ENCODE measurements at regions not wholly inside any gene's neighbourhood (a gene's known extent, or its start where the extent isn't known, plus 50 kb on each side); places are given as distances from the start of the nearest gene placed in this dataset.

DNA sequence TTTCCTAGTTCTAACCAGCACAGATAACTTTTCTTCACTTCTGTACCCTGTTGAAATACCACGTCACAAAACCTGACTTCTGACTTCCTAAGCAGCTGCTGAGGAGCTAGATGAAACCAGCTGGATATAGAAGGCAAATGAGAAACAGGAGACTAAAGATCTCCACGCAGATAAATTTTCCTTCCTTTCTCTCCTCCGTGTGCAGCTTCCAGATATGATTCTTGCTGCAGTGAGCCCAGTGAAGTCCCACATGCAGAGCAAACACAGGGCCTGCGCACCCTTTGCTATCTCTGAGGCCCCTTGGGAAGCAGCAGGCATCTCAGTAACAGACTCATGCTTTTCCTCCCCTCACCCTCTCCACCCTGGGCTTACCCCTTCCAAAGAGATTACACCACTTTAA lies 1638.3 kb downstream of the MAT2B start:
- DNase-seq (ENCODE audit: low read depth), result no peak
- H3K4me3 ChIP-seq (ENCODE audit: low read depth, low read length), result no peak overlapping the region
- TF ChIP-seq, protein P1, sequence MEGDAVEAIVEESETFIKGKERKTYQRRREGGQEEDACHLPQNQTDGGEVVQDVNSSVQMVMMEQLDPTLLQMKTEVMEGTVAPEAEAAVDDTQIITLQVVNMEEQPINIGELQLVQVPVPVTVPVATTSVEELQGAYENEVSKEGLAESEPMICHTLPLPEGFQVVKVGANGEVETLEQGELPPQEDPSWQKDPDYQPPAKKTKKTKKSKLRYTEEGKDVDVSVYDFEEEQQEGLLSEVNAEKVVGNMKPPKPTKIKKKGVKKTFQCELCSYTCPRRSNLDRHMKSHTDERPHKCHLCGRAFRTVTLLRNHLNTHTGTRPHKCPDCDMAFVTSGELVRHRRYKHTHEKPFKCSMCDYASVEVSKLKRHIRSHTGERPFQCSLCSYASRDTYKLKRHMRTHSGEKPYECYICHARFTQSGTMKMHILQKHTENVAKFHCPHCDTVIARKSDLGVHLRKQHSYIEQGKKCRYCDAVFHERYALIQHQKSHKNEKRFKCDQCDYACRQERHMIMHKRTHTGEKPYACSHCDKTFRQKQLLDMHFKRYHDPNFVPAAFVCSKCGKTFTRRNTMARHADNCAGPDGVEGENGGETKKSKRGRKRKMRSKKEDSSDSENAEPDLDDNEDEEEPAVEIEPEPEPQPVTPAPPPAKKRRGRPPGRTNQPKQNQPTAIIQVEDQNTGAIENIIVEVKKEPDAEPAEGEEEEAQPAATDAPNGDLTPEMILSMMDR (IDR thresholded peaks at IDR 0.05; ENCODE audit: insufficient read depth, low read length), result no peak

DNA sequence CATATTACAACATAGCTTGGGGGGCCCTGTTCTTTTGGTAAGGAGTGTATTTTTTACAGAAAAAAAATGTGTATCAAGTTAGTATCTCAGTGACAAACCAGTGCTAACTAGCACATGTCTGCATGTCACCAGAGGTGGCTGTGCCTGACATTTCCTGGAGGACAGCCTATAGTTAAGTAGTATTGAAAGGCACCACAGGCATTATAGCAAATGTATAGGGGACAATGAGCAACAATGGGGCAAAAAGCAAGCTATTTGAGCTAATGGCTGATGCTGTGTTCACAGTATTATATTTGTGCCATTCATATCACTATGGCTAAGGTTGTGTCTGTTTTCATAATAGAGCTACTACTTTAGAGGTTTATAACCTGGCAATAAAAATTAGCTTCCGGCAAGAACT lies 1644.0 kb downstream of the MAT2B start:
- no peak for DNase-seq (ENCODE audit: low read depth)
- TF ChIP-seq, protein P1 (IDR thresholded peaks at IDR 0.05; ENCODE audit: insufficient read depth, low read length), result no peak
- H3K4me3 ChIP-seq (ENCODE audit: low read depth, low read length), result no peak overlapping the region

DNA sequence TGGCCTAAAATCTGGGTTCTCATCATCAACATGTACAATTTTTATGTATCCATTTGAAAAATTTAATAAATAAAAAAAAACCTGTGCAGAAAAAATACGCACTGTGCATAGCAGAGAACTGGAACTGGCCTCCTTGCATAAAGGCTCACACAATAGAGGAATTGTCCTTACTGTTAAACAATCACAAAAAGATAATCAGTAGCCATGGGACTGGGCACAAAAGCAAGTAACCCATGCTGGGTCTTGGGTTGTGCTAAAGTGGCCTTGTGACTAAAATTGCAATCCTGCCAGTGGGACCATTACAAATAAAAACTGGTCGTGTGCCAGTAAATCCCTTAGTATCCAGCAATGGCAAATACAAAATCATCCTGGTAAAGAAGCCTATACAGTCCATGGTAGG lies 1646.6 kb downstream of the MAT2B start:
- TF ChIP-seq, protein P1 (IDR thresholded peaks at IDR 0.05; ENCODE audit: insufficient read depth, low read length), result no peak
- H3K4me3 ChIP-seq (ENCODE audit: low read depth, low read length), result no peak overlapping the region
- DNase-seq (ENCODE audit: low read depth), result no peak

DNA sequence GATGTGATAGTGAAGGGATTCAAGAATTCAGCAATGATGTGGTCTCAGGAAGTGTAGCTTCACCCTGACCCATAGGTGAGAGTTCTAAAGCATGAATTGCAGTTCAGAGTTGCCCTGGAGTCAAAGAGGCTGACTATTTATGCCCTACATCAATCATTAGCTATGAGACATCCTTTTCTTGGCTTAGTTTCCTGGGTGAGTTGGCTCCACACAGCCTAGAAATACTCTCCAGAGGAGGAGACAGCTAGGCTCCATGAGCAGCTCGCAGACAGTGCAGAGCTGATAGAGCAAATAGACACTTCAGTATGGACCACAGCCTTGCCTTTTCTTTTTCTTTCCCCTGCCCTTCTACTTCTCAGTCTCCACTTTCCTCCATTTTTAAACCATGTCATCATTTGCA lies 1651.8 kb downstream of the MAT2B start:
- DNase-seq (ENCODE audit: low read depth), result no peak
- TF ChIP-seq, protein P1 (IDR thresholded peaks at IDR 0.05; ENCODE audit: insufficient read depth, low read length), result no peak

DNA sequence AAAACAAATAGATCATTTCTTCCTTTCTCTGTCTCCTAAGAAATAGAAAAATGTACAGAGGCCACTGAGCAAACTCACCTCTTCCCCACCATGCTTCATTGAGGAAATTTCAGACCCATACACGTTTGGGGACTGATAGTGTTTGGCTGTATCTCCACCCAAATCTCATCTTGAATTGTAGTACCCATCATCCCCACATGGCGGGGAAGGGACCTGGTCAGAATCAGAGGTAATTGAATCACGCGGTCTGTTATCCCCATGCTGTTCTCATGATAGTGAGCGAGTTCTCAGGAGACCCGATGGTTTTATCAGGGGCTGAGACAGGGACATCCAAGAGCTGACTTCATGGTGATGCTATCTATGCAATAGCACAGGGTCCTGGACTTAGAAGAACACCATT lies 1655.8 kb downstream of the MAT2B start:
- no peak for DNase-seq (ENCODE audit: low read depth)
- no peak overlapping the region for H3K4me3 ChIP-seq (ENCODE audit: low read depth, low read length)
- TF ChIP-seq, protein P1 (IDR thresholded peaks at IDR 0.05; ENCODE audit: insufficient read depth, low read length), result peak; percentile 11

More for the DNA sequence above, 1651.8 kb downstream of the MAT2B start:
- H3K4me3 ChIP-seq (ENCODE audit: low read depth, low read length), result no peak overlapping the region

DNA sequence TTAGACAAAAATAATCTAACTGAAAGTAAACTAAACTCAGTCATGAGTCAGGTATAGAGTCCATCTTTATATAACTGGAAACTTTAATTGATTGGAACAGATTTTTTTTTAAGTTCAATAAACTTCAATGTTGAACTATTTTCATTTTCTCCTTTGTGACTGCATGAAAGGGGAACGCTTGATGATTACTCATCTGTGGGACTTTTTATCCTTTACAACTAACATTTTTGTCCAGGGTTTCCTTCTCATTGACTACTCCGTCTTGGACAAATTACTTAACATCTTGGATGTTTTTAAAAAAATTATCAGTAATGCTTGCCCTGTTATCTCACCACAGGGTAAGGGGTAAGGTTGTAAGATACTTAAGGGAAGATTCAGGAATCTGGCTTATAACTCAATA lies 1658.4 kb downstream of the MAT2B start:
- TF ChIP-seq, protein P1 (IDR thresholded peaks at IDR 0.05; ENCODE audit: insufficient read depth, low read length), result no peak
- no peak for DNase-seq (ENCODE audit: low read depth)
- no peak overlapping the region for H3K4me3 ChIP-seq (ENCODE audit: low read depth, low read length)

DNA sequence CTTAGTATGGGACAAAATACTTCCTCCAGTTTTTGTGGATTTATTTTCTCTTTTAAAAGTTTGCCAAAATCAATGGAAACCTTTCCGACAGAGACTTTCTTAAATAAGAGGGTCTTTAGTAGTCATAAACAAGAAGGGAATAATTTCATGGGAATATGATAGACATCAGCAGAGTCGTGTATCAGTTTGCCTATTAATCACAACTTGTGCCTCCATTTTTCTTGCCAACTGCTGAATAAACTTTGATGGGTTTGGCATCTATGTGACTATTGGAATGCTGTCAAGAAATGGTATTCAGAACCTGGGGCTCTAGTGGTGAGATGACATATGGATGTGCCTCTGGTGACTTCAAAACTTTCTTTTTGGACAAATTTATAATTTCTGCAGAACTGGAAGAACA lies 1668.2 kb downstream of the MAT2B start:
- no peak for DNase-seq (ENCODE audit: low read depth)
- no peak overlapping the region for H3K4me3 ChIP-seq (ENCODE audit: low read depth, low read length)
- TF ChIP-seq, protein P1 (IDR thresholded peaks at IDR 0.05; ENCODE audit: insufficient read depth, low read length), result no peak
